ENCODE measurements at regions not wholly inside any gene's neighbourhood (a gene's known extent, or its start where the extent isn't known, plus 50 kb on each side); places are given as distances from the start of the nearest gene placed in this dataset.

DNA sequence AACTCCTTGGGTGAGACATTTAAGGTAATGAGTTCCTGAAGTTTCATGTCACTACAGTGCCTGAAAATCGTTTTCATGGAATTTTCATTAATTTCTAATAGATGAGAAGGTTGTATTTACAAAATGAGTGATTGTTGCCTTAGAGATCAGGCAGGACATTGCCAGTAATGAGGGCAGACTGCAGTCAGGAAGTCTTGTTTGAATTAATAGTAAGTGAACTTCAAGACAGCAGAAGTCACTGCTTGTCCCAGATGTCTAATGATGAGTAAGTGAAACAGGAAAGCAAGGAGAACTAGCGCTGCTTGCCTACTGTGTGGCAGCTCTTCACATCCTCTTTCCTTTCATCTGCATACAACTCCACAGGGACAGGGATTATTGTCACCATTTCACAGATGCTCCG, 237.4 kb downstream of the BAMBI start (continued):
- TF ChIP-seq, protein P1, sequence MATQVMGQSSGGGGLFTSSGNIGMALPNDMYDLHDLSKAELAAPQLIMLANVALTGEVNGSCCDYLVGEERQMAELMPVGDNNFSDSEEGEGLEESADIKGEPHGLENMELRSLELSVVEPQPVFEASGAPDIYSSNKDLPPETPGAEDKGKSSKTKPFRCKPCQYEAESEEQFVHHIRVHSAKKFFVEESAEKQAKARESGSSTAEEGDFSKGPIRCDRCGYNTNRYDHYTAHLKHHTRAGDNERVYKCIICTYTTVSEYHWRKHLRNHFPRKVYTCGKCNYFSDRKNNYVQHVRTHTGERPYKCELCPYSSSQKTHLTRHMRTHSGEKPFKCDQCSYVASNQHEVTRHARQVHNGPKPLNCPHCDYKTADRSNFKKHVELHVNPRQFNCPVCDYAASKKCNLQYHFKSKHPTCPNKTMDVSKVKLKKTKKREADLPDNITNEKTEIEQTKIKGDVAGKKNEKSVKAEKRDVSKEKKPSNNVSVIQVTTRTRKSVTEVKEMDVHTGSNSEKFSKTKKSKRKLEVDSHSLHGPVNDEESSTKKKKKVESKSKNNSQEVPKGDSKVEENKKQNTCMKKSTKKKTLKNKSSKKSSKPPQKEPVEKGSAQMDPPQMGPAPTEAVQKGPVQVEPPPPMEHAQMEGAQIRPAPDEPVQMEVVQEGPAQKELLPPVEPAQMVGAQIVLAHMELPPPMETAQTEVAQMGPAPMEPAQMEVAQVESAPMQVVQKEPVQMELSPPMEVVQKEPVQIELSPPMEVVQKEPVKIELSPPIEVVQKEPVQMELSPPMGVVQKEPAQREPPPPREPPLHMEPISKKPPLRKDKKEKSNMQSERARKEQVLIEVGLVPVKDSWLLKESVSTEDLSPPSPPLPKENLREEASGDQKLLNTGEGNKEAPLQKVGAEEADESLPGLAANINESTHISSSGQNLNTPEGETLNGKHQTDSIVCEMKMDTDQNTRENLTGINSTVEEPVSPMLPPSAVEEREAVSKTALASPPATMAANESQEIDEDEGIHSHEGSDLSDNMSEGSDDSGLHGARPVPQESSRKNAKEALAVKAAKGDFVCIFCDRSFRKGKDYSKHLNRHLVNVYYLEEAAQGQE (IDR thresholded peaks at IDR 0.05; ENCODE audit: unreplicated experiment), result no peak
- TF ChIP-seq ZNF331 (CRISPR knock-in tag; IDR thresholded peaks at IDR 0.05; ENCODE audit: low read depth), result no peak
- TF ChIP-seq EZH2phosphoT487 (IDR thresholded peaks at IDR 0.05; ENCODE audit: unreplicated experiment), result no peak
- TF ChIP-seq POLR2AphosphoS5 (IDR thresholded peaks at IDR 0.05; ENCODE audit: low read depth), result no peak
- TF ChIP-seq, protein P2, sequence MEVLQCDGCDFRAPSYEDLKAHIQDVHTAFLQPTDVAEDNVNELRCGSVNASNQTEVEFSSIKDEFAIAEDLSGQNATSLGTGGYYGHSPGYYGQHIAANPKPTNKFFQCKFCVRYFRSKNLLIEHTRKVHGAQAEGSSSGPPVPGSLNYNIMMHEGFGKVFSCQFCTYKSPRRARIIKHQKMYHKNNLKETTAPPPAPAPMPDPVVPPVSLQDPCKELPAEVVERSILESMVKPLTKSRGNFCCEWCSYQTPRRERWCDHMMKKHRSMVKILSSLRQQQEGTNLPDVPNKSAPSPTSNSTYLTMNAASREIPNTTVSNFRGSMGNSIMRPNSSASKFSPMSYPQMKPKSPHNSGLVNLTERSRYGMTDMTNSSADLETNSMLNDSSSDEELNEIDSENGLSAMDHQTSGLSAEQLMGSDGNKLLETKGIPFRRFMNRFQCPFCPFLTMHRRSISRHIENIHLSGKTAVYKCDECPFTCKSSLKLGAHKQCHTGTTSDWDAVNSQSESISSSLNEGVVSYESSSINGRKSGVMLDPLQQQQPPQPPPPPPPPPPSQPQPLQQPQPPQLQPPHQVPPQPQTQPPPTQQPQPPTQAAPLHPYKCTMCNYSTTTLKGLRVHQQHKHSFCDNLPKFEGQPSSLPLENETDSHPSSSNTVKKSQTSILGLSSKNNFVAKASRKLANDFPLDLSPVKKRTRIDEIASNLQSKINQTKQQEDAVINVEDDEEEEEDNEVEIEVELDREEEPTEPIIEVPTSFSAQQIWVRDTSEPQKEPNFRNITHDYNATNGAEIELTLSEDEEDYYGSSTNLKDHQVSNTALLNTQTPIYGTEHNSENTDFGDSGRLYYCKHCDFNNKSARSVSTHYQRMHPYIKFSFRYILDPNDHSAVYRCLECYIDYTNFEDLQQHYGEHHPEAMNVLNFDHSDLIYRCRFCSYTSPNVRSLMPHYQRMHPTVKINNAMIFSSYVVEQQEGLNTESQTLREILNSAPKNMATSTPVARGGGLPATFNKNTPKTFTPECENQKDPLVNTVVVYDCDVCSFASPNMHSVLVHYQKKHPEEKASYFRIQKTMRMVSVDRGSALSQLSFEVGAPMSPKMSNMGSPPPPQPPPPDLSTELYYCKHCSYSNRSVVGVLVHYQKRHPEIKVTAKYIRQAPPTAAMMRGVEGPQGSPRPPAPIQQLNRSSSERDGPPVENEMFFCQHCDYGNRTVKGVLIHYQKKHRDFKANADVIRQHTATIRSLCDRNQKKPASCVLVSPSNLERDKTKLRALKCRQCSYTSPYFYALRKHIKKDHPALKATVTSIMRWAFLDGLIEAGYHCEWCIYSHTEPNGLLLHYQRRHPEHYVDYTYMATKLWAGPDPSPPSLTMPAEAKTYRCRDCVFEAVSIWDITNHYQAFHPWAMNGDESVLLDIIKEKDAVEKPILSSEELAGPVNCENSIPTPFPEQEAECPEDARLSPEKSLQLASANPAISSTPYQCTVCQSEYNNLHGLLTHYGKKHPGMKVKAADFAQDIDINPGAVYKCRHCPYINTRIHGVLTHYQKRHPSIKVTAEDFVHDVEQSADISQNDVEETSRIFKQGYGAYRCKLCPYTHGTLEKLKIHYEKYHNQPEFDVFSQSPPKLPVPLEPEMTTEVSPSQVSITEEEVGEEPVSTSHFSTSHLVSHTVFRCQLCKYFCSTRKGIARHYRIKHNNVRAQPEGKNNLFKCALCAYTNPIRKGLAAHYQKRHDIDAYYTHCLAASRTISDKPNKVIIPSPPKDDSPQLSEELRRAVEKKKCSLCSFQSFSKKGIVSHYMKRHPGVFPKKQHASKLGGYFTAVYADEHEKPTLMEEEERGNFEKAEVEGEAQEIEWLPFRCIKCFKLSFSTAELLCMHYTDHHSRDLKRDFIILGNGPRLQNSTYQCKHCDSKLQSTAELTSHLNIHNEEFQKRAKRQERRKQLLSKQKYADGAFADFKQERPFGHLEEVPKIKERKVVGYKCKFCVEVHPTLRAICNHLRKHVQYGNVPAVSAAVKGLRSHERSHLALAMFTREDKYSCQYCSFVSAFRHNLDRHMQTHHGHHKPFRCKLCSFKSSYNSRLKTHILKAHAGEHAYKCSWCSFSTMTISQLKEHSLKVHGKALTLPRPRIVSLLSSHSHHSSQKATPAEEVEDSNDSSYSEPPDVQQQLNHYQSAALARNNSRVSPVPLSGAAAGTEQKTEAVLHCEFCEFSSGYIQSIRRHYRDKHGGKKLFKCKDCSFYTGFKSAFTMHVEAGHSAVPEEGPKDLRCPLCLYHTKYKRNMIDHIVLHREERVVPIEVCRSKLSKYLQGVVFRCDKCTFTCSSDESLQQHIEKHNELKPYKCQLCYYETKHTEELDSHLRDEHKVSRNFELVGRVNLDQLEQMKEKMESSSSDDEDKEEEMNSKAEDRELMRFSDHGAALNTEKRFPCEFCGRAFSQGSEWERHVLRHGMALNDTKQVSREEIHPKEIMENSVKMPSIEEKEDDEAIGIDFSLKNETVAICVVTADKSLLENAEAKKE (CRISPR knock-in tag; IDR thresholded peaks at IDR 0.05), result no peak
- no peak for TF ChIP-seq STAT1 (IDR thresholded peaks at IDR 0.05; ENCODE audit: unreplicated experiment)

Data from GM23338 (cell line).